Fibroblast of gingiva (primary cell): ENCODE measurements at regions not wholly inside any gene's neighbourhood (a gene's known extent, or its start where the extent isn't known, plus 50 kb on each side); places are given as distances from the start of the nearest gene placed in this dataset.

Experiments used
- DNase-seq: peaks from one replicate; pipeline ENCODE4 v3.0.0-alpha.2; 2011; ENCODE audit warnings: low read depth

GRCh38 chr3:105315815-105316214, 50.9 kb upstream of the ALCAM start:
- DNase-seq, result no peak

GRCh38 chr3:105316331-105316730, 50.4 kb upstream of the ALCAM start:
- DNase-seq, result no peak
